BLaER1 (cell line): ENCODE measurements at regions not wholly inside any gene's neighbourhood (a gene's known extent, or its start where the extent isn't known, plus 50 kb on each side); places are given as distances from the start of the nearest gene placed in this dataset.
"Not testable (repeated sequence)": the region's sequence is repeated elsewhere in the genome, so short reads cannot be mapped to it uniquely, and the experiment has no call there.

Source experiments
- H3K27ac ChIP-seq: shearing (Covaris generic); formaldehyde crosslinking; 2 replicates; pipeline ENCODE4 v1.8.1; 2022
- H3K27me3 ChIP-seq: shearing (Covaris generic); formaldehyde crosslinking; 2 replicates; pipeline ENCODE4 v1.8.1; 2022
- H3K36me3 ChIP-seq: shearing (Covaris generic); formaldehyde crosslinking; 2 replicates; pipeline ENCODE4 v1.8.1; 2022
- H3K4me1 ChIP-seq: shearing (Covaris generic); formaldehyde crosslinking; 2 replicates; pipeline ENCODE4 v1.8.1; 2022
- H3K4me2 ChIP-seq: shearing (Covaris generic); formaldehyde crosslinking; 2 replicates; pipeline ENCODE4 v1.8.1; 2022
- H3K4me3 ChIP-seq: shearing (Covaris generic); formaldehyde crosslinking; 2 replicates; pipeline ENCODE4 v1.8.1; 2022
- H3K9ac ChIP-seq: shearing (Covaris generic); formaldehyde crosslinking; 2 replicates; pipeline ENCODE4 v1.8.1; 2022
- H3K9me3 ChIP-seq: shearing (Covaris generic); formaldehyde crosslinking; 2 replicates; pipeline ENCODE4 v1.8.1; 2022
- H4K20me1 ChIP-seq: shearing (Covaris generic); formaldehyde crosslinking; 2 replicates; pipeline ENCODE4 v1.8.1; 2022
- Cebpa-rat ChIP-seq: shearing (Covaris generic); IDR thresholded peaks from 2 replicates; pipeline ENCODE4 v1.8.1; 2022

DNA sequence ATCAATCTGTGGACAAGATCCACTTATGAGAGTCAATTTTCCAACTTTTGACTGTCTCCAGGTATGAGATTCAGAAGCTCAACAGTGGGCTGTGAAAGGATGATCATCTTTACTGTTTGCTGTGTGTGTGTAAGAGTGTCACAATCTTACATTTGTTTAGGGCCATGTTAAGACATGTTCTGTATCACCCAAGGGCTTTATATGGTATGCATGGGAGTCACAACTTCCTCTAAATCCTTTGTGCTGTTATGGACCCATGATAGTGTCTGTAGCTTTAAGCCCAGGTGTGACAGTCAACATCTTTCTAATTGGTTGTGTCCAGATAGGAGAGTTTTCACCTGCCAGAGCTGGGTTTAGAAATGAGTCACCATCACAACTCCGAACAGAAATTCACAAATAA is 70.2 kb downstream of the ZNF726 start:
- not testable (repeated sequence) for H3K4me1 ChIP-seq, H3K9me3 ChIP-seq, H3K4me3 ChIP-seq, H3K9ac ChIP-seq, H3K27me3 ChIP-seq, H4K20me1 ChIP-seq, H3K27ac ChIP-seq, H3K36me3 ChIP-seq, H3K4me2 ChIP-seq

DNA sequence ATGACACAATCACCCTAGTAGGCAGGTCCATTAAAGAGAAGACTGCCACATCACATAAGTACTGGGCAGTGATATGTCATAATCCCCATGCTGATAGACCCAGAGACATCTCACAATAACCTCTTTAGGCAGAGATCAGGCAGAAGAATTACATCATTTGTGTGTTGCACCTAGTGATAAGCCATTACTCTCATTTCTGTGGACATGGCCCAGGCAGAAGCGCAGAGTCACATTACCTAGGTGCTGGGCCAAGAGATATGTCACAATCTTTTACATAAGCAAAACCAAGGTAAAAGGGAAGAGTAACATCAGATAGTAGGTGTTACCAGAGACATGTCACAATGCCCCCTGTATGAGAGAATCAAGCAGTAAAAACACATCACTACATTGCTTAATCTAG is 71.9 kb downstream of the ZNF726 start:
- TF ChIP-seq Cebpa-rat: no peak
- no peaks in the 10 kb centered on the region; the same call in 1 of the 2 replicates for H3K9me3 ChIP-seq

DNA sequence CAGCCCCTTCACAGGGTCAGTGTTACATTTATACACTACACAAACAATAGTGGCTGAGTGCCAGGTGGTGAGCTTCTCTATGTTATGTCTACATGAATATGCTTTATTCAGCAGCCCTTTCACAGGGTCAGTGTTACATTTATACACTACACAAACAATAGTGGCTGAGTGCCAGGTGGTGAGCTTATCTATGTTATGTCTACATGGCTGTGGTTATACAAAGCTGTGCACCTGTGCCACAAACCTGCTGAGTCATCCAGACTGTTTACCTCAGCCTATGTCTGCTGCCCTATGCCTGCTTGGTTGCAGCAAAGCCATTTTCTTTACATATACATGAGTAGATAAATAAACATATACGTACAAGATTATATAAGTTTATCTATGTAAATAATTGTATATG is 76.5 kb downstream of the ZNF726 start:
- no peak overlapping the region for H3K27ac ChIP-seq
- no peak overlapping the region for H3K4me3 ChIP-seq
- H3K36me3 ChIP-seq: no peaks in the 10 kb centered on the region
- no peaks in the 10 kb centered on the region for H3K27me3 ChIP-seq
- H3K9ac ChIP-seq: no peak overlapping the region
- no peaks in the 10 kb centered on the region; the same call in 1 of the 2 replicates for H3K9me3 ChIP-seq
- no peaks in the 10 kb centered on the region for H4K20me1 ChIP-seq
- no peak for TF ChIP-seq Cebpa-rat
- H3K4me2 ChIP-seq: no peak overlapping the region
- H3K4me1 ChIP-seq: no peaks in the 10 kb centered on the region

More for the DNA sequence above, 71.9 kb downstream of the ZNF726 start:
- Histone ChIP-seq H3K4me3 (no peak overlapping the region), H3K27ac (no peak overlapping the region), H4K20me1 (no peaks in the 10 kb centered on the region), H3K4me1 (no peaks in the 10 kb centered on the region), H3K4me2 (no peak overlapping the region), H3K36me3 (no peaks in the 10 kb centered on the region), H3K27me3 (no peaks in the 10 kb centered on the region), H3K9ac (no peak overlapping the region)

DNA sequence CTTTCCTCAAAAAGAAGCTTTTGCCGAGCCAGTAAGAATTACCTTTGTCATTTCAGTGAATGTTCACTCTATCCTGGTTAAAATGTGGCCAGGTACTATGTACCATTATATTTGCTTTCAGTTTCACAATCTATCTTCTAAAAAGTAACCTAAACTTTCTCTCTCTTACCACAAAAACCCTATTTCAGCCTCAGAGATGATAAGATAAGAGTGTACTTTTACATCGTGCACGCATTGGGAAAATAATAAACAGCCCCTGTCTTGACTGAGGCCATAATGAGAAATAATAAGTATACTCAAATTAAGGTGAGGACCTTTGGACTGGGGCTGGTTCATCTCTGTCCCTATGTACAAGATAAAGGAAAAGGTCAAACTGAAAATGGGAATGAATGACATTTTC is 77.7 kb downstream of the ZNF726 start:
- no peak for TF ChIP-seq Cebpa-rat
- H3K27me3 ChIP-seq: no peaks in the 10 kb centered on the region
- no peak overlapping the region for H3K27ac ChIP-seq
- H3K4me3 ChIP-seq: no peak overlapping the region
- H3K9me3 ChIP-seq: peaks cover 12% of the 10 kb centered on the region
- H3K4me1 ChIP-seq: no peaks in the 10 kb centered on the region
- no peaks in the 10 kb centered on the region for H4K20me1 ChIP-seq
- no peak overlapping the region for H3K9ac ChIP-seq
- no peak overlapping the region for H3K4me2 ChIP-seq
- H3K36me3 ChIP-seq: no peaks in the 10 kb centered on the region

DNA sequence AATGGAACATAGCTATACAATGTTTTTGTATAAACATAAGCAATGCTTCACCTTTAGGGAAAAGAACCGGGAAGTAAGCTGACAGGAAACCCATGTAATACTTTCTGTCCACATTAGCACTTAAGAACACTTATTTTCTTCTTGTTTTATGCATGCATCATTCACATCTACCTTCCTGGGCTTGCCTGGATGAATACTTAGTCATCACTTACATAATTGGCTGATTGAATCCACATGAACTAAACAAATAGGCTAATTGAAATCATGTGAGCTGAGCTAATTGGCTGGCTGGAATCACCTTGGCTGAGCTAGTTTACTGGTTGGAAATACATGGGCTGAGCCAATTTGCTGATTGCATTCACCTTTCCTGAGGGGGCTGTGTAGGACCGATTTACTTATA is 78.8 kb downstream of the ZNF726 start:
- Histone ChIP-seq H3K4me3 (no peak overlapping the region), H3K27ac (no peak overlapping the region), H3K4me1 (no peaks in the 10 kb centered on the region), H3K9me3 (peaks cover 22% of the 10 kb centered on the region), H3K9ac (no peak overlapping the region), H3K4me2 (no peak overlapping the region), H4K20me1 (no peaks in the 10 kb centered on the region), H3K36me3 (no peaks in the 10 kb centered on the region), H3K27me3 (no peaks in the 10 kb centered on the region)
- no peak for TF ChIP-seq Cebpa-rat

DNA sequence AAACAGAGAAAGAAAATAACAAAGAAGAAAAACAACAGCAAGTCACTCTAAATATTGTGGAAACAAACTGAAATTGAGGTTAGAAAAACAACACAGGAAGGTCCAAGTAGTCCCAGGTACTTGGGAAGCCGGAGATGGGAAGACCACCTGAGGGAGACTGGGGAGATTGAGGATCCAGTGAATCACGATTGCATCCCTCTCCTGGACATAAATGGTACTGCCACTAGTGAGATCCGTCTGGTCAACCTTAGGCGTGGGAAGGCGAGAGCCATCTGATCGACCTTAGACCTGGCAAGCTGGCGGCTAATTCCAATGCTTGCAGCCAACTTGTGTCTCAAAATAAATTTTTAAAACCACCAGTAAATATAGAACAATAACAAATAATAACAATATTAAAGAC is 81.9 kb downstream of the ZNF726 start:
- Histone ChIP-seq H3K9me3 (peaks cover 52% of the 10 kb centered on the region), H3K36me3 (no peaks in the 10 kb centered on the region), H4K20me1 (no peaks in the 10 kb centered on the region), H3K27me3 (no peaks in the 10 kb centered on the region), H3K4me1 (no peaks in the 10 kb centered on the region), H3K4me3 (no peak overlapping the region), H3K27ac (no peak overlapping the region), H3K9ac (no peak overlapping the region), H3K4me2 (no peak overlapping the region)
- TF ChIP-seq Cebpa-rat: no peak

DNA sequence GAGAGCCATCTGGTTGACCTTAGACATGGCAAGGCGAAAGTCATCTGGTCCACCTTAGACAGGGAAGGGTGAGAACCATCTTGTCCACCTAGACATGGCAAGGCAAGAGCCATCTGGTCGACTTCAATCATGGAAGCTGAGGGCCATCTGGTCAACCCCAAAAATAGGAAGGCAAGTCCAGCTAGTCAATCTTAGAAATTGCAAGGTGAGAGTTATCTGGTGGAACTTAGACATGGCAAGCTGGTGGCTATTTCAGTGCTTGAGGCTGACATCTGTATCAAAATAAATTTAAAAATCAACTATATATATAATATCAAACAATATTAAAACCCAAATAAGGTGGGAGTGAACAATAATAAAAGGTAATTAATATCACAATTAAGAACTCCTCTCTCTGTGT is 83.9 kb downstream of the ZNF726 start:
- Histone ChIP-seq H3K27ac (no peak overlapping the region), H3K9me3 (peaks cover 72% of the 10 kb centered on the region), H3K27me3 (no peaks in the 10 kb centered on the region), H3K4me3 (no peak overlapping the region), H3K36me3 (no peaks in the 10 kb centered on the region), H3K4me2 (no peak overlapping the region), H4K20me1 (no peaks in the 10 kb centered on the region), H3K9ac (no peak overlapping the region), H3K4me1 (no peaks in the 10 kb centered on the region)
- TF ChIP-seq Cebpa-rat: no peak

DNA sequence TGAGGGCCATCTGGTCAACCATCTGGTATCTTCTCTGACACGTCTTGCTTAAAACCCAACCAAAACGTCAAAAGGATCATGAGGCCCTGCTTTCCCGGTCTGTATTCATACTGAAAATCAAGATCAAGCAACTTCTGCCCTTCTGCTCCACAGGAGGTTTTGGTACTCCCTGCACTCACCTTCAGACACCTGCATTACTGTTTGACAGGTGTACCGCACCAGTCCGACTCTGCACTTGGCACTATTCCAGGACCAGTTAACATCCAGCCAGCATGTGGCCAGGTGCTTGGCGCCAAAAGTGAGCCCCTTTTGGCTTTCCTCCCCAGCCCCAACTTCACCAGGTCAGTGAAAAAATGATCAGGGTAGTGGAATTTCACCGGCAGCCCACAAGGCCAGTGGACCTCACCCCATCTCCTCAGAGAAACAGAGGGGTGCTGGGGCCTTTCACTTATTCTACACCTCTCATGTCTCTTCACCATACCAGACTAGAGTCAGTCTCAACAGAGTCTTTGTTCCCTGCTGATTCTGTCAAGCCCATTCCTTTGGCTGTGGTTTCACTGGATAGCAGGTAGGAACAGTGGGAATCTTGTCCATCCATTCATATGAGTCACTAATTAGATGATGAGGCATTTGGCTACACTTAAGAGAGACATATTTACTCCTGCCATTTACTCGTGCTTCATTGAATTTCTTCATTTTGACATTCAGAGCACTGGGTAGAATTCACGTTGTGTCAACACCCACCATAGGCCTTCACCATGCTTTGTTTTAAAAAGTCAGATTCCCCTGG is 85.3 kb downstream of the ZNF726 start:
- Histone ChIP-seq H3K4me1 (no peaks in the 10 kb centered on the region), H3K36me3 (no peaks in the 10 kb centered on the region), H3K27ac (no peak overlapping the region), H3K27me3 (no peaks in the 10 kb centered on the region), H3K9ac (no peak overlapping the region), H3K4me2 (no peak overlapping the region), H3K4me3 (no peak overlapping the region), H4K20me1 (no peaks in the 10 kb centered on the region), H3K9me3 (peaks cover 80% of the 10 kb centered on the region)
- no peak for TF ChIP-seq Cebpa-rat

DNA sequence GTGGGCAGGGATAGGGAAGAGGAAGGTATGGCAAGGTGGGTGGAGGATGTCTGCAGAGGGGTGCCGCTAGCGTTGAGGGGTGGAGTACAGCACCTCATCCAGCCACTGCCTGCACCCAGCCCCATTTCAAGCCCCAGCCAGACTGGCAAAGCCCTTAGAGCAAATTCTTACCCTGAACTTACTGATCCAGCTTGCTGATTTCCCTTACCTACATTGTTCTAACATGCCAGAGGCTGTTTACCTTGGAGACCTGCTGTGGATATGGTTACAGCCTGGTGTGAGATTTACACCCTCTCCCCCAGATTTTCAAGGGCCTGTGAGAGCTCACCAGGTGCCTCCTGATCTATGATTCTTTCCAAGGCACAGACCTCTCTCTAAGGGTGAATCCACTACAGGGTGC is 86.0 kb downstream of the ZNF726 start:
- H3K4me1 ChIP-seq: no peaks in the 10 kb centered on the region
- no peak overlapping the region for H3K4me3 ChIP-seq
- H3K9me3 ChIP-seq: peaks cover 80% of the 10 kb centered on the region
- no peak overlapping the region for H3K9ac ChIP-seq
- no peak for TF ChIP-seq Cebpa-rat
- H3K36me3 ChIP-seq: no peaks in the 10 kb centered on the region
- H4K20me1 ChIP-seq: no peaks in the 10 kb centered on the region
- H3K27me3 ChIP-seq: no peaks in the 10 kb centered on the region
- no peak overlapping the region for H3K4me2 ChIP-seq
- H3K27ac ChIP-seq: no peak overlapping the region

DNA sequence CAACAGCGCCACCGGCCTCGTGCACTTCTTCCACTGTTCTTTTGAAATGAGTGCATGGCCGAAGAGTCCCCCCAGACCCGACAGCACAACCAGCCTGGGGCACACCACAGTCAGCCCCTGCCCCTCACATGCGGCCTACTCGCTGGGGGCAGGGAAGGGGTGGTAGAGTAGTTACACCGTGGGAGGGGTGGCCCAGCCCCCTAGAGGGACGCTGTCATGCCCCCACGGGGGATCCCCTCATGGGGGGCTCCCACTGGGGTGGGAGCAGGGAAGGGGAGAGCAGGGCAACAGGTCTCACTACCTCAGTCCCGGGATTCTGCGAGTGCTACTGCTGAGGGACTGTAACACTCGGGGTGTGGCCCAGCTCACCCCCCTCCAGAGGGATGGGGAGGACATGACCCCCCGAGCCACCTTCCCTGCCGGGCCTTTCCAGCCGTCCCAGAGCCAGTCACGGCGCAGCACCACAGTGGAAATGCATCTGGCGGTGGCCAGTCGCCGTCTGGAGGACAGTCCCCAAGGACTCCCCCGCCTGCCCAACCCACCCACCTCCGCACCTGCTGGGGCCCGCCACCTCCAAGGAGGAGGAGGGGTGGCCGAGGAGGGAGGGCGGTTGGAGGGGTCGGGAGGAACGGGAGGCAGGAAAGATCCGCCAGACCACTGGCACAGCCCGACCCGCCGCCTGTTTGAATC is 84.6 kb upstream of the ZNF254 start:
- no peak for TF ChIP-seq Cebpa-rat
- H3K9ac ChIP-seq: no peak overlapping the region

More for the DNA sequence above, 84.6 kb upstream of the ZNF254 start:
- no peak overlapping the region for H3K4me3 ChIP-seq
- no peaks in the 10 kb centered on the region for H3K27me3 ChIP-seq
- H3K4me1 ChIP-seq: no peaks in the 10 kb centered on the region
- H3K4me2 ChIP-seq: no peak overlapping the region
- no peaks in the 10 kb centered on the region for H3K36me3 ChIP-seq
- H4K20me1 ChIP-seq: no peaks in the 10 kb centered on the region
- H3K27ac ChIP-seq: no peak overlapping the region
- peaks cover 68% of the 10 kb centered on the region for H3K9me3 ChIP-seq
